ENCODE measurements at regions not wholly inside any gene's neighbourhood (a gene's known extent, or its start where the extent isn't known, plus 50 kb on each side); places are given as distances from the start of the nearest gene placed in this dataset.

DNA sequence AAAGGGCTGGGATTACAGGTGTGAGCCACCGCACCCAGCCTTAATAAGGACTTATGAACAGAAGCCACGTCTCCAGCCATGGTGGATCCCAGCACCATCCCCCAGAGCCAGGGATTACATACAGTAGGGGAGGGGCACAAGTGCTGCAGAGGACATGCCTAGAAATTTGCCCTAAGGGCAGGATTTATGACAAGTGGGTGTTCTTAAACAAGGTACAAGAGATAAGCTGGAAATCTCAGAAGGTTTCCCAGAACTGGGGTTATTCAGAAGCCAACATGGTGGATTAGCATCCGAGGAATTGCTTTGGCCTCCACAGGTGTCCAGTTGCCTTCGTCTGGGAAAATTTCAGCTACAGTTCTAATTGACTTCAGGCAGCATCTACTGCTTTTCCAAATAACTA, 114.4 kb upstream of the EGLN3 start:
- ChIA-PET CTCF (no interaction called here), POLR2A (no interaction called here)
- Mint-ChIP-seq H3K4me3 (no peak overlapping the region), H3K36me3 (peaks cover 0 to 15% (median 0%) of the 10 kb centered on the region in 5 donors), H3K27me3 (peaks cover 9 to 29% (median 13%) of the 10 kb centered on the region in 5 donors), H3K27ac (no peak overlapping the region), H3K9me3 (peaks cover 0 to 9% (median 0%) of the 10 kb centered on the region in 11 donors), H3K4me1 (peaks cover 0 to 18% (median 7%) of the 10 kb centered on the region in 7 donors)
- H3K27me3 ChIP-seq (ENCODE audit: control insufficient read depth in 2 of 2, insufficient read depth in 2 of 2, low read length in 2 of 2) = no peaks in the 10 kb centered on the region
- no peak for DNase-seq
- H3K9me3 ChIP-seq (ENCODE audit: control insufficient read depth in 2 of 3, low read length in 3 of 3) = no peaks in the 10 kb centered on the region
- no peaks in the 10 kb centered on the region for H3K36me3 ChIP-seq (ENCODE audit: control insufficient read depth in 2 of 3, insufficient read depth in 3 of 3, low read length in 3 of 3)
- H3K4me3 ChIP-seq (ENCODE audit: low read length) = no peak overlapping the region
- intact Hi-C loops (cut with micrococcal nuclease) = no loop called here
- ATAC-seq = no peak
- no peaks in the 10 kb centered on the region for H3K4me1 ChIP-seq (ENCODE audit: control insufficient read depth in 2 of 2, insufficient read depth in 2 of 2, low read length in 2 of 2)
- H3K27ac ChIP-seq (ENCODE audit: low read depth, low read length) = no peak overlapping the region

DNA sequence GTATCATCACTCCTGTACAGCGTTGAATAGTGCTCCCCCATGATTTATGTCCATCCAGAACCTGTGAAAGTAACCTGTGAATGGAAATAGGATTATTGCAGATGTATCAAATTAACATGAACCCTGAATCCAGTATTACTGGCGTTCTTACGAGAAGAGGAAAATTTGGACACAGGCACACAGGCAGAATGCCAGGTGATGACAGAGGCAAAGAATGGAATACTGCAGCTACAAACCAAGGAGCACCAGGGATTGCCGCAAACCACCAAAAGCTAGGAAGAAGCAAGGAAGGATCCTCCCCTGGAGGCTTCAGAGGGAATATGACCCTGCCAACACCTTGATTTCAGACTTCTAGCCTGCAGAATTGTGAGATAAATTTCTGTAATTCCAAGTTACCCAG, 113.5 kb upstream of the EGLN3 start:
- intact Hi-C loops (cut with micrococcal nuclease) = no loop called here
- peaks cover 0 to 22% (median 7%) of the 10 kb centered on the region in 7 donors for H3K4me1 Mint-ChIP-seq
- ChIA-PET CTCF (no interaction called here), POLR2A (no interaction called here)
- no peak overlapping the region for H3K4me3 Mint-ChIP-seq
- no peaks in the 10 kb centered on the region for H3K4me1 ChIP-seq (ENCODE audit: control insufficient read depth in 2 of 2, insufficient read depth in 2 of 2, low read length in 2 of 2)
- no peaks in the 10 kb centered on the region for H3K36me3 ChIP-seq (ENCODE audit: control insufficient read depth in 2 of 3, insufficient read depth in 3 of 3, low read length in 3 of 3)
- H3K9me3 Mint-ChIP-seq = peaks cover 0 to 9% (median 0%) of the 10 kb centered on the region in 11 donors
- H3K27me3 ChIP-seq (ENCODE audit: control insufficient read depth in 2 of 2, insufficient read depth in 2 of 2, low read length in 2 of 2) = no peaks in the 10 kb centered on the region
- no peaks in the 10 kb centered on the region for H3K9me3 ChIP-seq (ENCODE audit: control insufficient read depth in 2 of 3, low read length in 3 of 3)
- H3K27ac Mint-ChIP-seq = no peak overlapping the region
- H3K27ac ChIP-seq (ENCODE audit: low read depth, low read length) = no peak overlapping the region
- peaks cover 0 to 17% (median 0%) of the 10 kb centered on the region in 5 donors for H3K36me3 Mint-ChIP-seq
- ATAC-seq (no peak), DNase-seq (no peak)
- H3K4me3 ChIP-seq (ENCODE audit: low read length) = no peak overlapping the region
- peaks cover 9 to 22% (median 13%) of the 10 kb centered on the region in 5 donors for H3K27me3 Mint-ChIP-seq

DNA sequence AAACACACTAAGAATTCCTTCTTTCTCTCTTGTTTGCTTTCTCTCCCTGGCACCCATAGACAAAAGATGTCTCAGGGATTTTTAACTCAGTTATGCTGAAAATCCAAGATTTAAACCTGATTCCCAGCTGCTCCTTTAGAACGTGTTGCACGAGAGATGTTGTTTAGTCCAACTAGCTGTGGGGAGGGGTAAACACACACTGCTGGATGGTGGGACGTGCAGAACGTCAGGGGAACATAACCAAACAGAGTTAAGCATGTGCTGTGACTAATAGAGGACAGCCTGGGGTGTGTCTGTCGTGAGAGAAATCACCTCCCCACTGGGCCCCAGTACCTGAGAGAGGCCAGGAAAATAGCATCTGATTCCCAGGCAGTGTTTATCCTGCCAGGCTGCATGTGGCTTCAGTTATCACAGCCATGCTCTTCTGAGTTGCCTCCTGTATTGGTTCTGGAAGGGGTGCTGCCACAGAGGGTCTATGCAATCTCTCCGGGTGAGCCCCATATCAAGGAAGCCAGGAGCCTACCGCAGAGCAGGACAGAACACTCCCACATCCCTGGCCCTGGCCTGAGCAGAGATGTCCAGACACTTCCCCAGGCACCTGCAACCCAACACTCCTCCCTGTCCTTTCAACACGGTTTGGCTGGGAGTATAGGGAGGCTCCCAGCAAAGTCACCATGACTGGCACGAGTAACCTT, 112.7 kb upstream of the EGLN3 start:
- H3K4me1 Mint-ChIP-seq = peaks cover 0 to 28% (median 7%) of the 10 kb centered on the region in 7 donors
- peaks cover 0 to 9% (median 0%) of the 10 kb centered on the region in 11 donors for H3K9me3 Mint-ChIP-seq
- no peaks in the 10 kb centered on the region for H3K36me3 ChIP-seq (ENCODE audit: control insufficient read depth in 2 of 3, insufficient read depth in 3 of 3, low read length in 3 of 3)
- POLR2A ChIA-PET = no interaction called here
- no peaks in the 10 kb centered on the region for H3K4me1 ChIP-seq (ENCODE audit: control insufficient read depth in 2 of 2, insufficient read depth in 2 of 2, low read length in 2 of 2)
- no peak overlapping the region for H3K27ac ChIP-seq (ENCODE audit: low read depth, low read length)
- H3K27me3 Mint-ChIP-seq = peaks cover 9 to 21% (median 15%) of the 10 kb centered on the region in 5 donors
- H3K4me3 ChIP-seq (ENCODE audit: low read length) = no peak overlapping the region
- CTCF ChIA-PET = no interaction called here
- no peak overlapping the region for H3K4me3 Mint-ChIP-seq
- no peak for DNase-seq
- H3K9me3 ChIP-seq (ENCODE audit: control insufficient read depth in 2 of 3, low read length in 3 of 3) = no peaks in the 10 kb centered on the region
- intact Hi-C loops (cut with micrococcal nuclease) = no loop called here
- H3K27ac Mint-ChIP-seq = no peak overlapping the region
- H3K27me3 ChIP-seq (ENCODE audit: control insufficient read depth in 2 of 2, insufficient read depth in 2 of 2, low read length in 2 of 2) = no peaks in the 10 kb centered on the region
- ATAC-seq = no peak
- H3K36me3 Mint-ChIP-seq = peaks cover 0 to 16% (median 0%) of the 10 kb centered on the region in 5 donors

- POLR2A ChIA-PET = no interaction called here
- intact Hi-C loops (cut with micrococcal nuclease) = no loop called here
- Mint-ChIP-seq H3K4me3 (no peak overlapping the region), H3K27me3 (peaks cover 9 to 19% (median 15%) of the 10 kb centered on the region in 5 donors), H3K27ac (no peak overlapping the region), H3K36me3 (peaks cover 0 to 12% (median 0%) of the 10 kb centered on the region in 5 donors), H3K9me3 (peaks cover 0 to 5% (median 0%) of the 10 kb centered on the region in 11 donors), H3K4me1 (peaks cover 0 to 28% (median 7%) of the 10 kb centered on the region in 7 donors)
- DNase-seq (no peak), ATAC-seq (no peak)
- H3K27ac ChIP-seq (ENCODE audit: low read depth, low read length) = no peak overlapping the region
- H3K36me3 ChIP-seq (ENCODE audit: control insufficient read depth in 2 of 3, insufficient read depth in 3 of 3, low read length in 3 of 3) = no peaks in the 10 kb centered on the region
- H3K4me1 ChIP-seq (ENCODE audit: control insufficient read depth in 2 of 2, insufficient read depth in 2 of 2, low read length in 2 of 2) = no peaks in the 10 kb centered on the region
- no peak overlapping the region for H3K4me3 ChIP-seq (ENCODE audit: low read length)
- H3K27me3 ChIP-seq (ENCODE audit: control insufficient read depth in 2 of 2, insufficient read depth in 2 of 2, low read length in 2 of 2) = no peaks in the 10 kb centered on the region
- CTCF ChIA-PET = no interaction called here
- no peaks in the 10 kb centered on the region for H3K9me3 ChIP-seq (ENCODE audit: control insufficient read depth in 2 of 3, low read length in 3 of 3)
These were observed 112.2 kb upstream of the EGLN3 start for GRCh38 chr14:34063042-34063441.

- H3K27ac ChIP-seq (ENCODE audit: low read depth, low read length) = no peak overlapping the region
- Mint-ChIP-seq H3K27ac (no peak overlapping the region), H3K27me3 (peaks cover 9 to 19% (median 15%) of the 10 kb centered on the region in 5 donors), H3K4me1 (peaks cover 0 to 32% (median 7%) of the 10 kb centered on the region in 7 donors), H3K36me3 (peaks cover 0 to 15% (median 0%) of the 10 kb centered on the region in 5 donors), H3K4me3 (no peak overlapping the region), H3K9me3 (peaks cover 0 to 4% (median 0%) of the 10 kb centered on the region in 11 donors)
- CTCF ChIA-PET = no interaction called here
- intact Hi-C loops (cut with micrococcal nuclease) = no loop called here
- ATAC-seq = no peak
- no peak overlapping the region for H3K4me3 ChIP-seq (ENCODE audit: low read length)
- no peaks in the 10 kb centered on the region for H3K9me3 ChIP-seq (ENCODE audit: control insufficient read depth in 2 of 3, low read length in 3 of 3)
- DNase-seq = no peak
- no peaks in the 10 kb centered on the region for H3K27me3 ChIP-seq (ENCODE audit: control insufficient read depth in 2 of 2, insufficient read depth in 2 of 2, low read length in 2 of 2)
- H3K4me1 ChIP-seq (ENCODE audit: control insufficient read depth in 2 of 2, insufficient read depth in 2 of 2, low read length in 2 of 2) = no peaks in the 10 kb centered on the region
- POLR2A ChIA-PET = no interaction called here
- no peaks in the 10 kb centered on the region for H3K36me3 ChIP-seq (ENCODE audit: control insufficient read depth in 2 of 3, insufficient read depth in 3 of 3, low read length in 3 of 3)
These were observed 111.6 kb upstream of the EGLN3 start for GRCh38 chr14:34062353-34062973.

- H3K4me3 ChIP-seq (ENCODE audit: low read length) = peak overlapping the region; percentile 37
- intact Hi-C loops (cut with micrococcal nuclease) = loop anchor here in 1 of 2 donors (1.0 to 2.0 kb wide), 2 partner anchors 42 to 109 kb away; partner anchors contain the start of gene EGLN3
- CTCF ChIA-PET = no interaction called here
- no peak overlapping the region for H3K27ac ChIP-seq (ENCODE audit: low read depth, low read length)
- H3K9me3 Mint-ChIP-seq = peaks cover 0 to 2% (median 0%) of the 10 kb centered on the region in 11 donors
- no peaks in the 10 kb centered on the region for H3K9me3 ChIP-seq (ENCODE audit: control insufficient read depth in 2 of 3, low read length in 3 of 3)
- no peaks in the 10 kb centered on the region for H3K27me3 ChIP-seq (ENCODE audit: control insufficient read depth in 2 of 2, insufficient read depth in 2 of 2, low read length in 2 of 2)
- H3K27ac Mint-ChIP-seq = peak overlapping the region in 1 of 9 donors; percentile 92
- peaks cover 0 to 10% (median 0%) of the 10 kb centered on the region in 5 donors for H3K36me3 Mint-ChIP-seq
- peak overlapping the region; percentile 77 to 90 (median 82) for H3K4me3 Mint-ChIP-seq
- H3K4me1 Mint-ChIP-seq = peaks cover 0 to 46% (median 7%) of the 10 kb centered on the region in 7 donors
- ATAC-seq (peak; percentile 26), DNase-seq (no peak)
- POLR2A ChIA-PET = no interaction called here
- peaks cover 9 to 15% (median 13%) of the 10 kb centered on the region in 5 donors for H3K27me3 Mint-ChIP-seq
- H3K4me1 ChIP-seq (ENCODE audit: control insufficient read depth in 2 of 2, insufficient read depth in 2 of 2, low read length in 2 of 2) = no peaks in the 10 kb centered on the region
- no peaks in the 10 kb centered on the region for H3K36me3 ChIP-seq (ENCODE audit: control insufficient read depth in 2 of 3, insufficient read depth in 3 of 3, low read length in 3 of 3)
These were observed 109.8 kb upstream of the EGLN3 start for GRCh38 chr14:34060651-34060999.
